Caki2 (cell line): ENCODE measurements at regions not wholly inside any gene's neighbourhood (a gene's known extent, or its start where the extent isn't known, plus 50 kb on each side); places are given as distances from the start of the nearest gene placed in this dataset.
A peak's percentile ranks its signal among the peaks of the same experiment; 100 is the strongest.

ENCODE experiments used
- DNase-seq: peaks from one replicate; pipeline ENCODE4 v3.0.0-alpha.2; 2015; ENCODE audit warnings: low read depth
- in situ Hi-C: cut with HindIII; loops from 2 replicates; pipeline ENCODE4 v1.10.0; 2016; ENCODE audit warnings: low sequenced_read_pairs, low pct_unique_long_range_greater_than_20kb, mixed read lengths

DNA sequence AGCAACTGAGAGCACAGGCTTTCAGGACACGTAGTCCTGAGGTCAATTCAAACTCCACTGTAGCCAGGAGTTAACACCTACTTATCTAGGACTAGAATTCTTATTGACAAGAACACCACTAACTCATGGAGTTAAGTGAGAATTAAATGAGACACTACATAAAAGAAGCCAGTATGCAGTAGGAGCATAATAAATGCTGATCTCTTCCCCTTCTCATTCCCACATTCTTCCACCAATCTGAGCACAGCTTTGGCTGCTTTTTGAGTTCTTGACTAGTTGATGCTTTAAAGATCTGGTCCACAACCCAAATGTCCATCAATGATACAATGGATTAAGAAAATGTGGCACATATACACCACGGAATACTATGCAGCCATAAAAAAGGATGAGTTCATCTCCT is 55.2 kb downstream of the TTC32 start:
- DNase-seq, result no peak
- in situ Hi-C loops, result no loop called here

DNA sequence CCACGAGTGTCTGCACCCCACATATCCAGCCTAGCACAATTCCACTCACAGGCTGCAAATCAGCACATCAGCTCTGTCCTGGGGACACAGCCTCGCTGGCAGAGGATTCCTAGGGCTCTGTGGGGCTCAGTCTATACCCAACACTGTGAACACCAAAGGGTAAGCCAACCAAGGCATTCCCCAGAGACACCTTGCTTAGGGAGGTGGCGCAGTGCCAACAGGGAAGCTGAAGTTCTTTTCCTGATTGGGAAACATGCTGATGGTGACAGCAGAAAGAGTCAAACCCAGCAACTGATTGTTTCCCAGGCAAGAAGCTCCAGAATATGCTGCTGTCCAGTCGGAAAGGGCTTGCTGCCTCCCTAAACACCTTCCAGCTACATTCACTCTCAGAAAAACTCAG is 55.8 kb downstream of the TTC32 start:
- no peak for DNase-seq
- in situ Hi-C loops, result no loop called here

GRCh38 chr2:19845323-19845920 is 56.4 kb downstream of the TTC32 start:
- DNase-seq, result no peak
- in situ Hi-C loops, result no loop called here

DNA sequence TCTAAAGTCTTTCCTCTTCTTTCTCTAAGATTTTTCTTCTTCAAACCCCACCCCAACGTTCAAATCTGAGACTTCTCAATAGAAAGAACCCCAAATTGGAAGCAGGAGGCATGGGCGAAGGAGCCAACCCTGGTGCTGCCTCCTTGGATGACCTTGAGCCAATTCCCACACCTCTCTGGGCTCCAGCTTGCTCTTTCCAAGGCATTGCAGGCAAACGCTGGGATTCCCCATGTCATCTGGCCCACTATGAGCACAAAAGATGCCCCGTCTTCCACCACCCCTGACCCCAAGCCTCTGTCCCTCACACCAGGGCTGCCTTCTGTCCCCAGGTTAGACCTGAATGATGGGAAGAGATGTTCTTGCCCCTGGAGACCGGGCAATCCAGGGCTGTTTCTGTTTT is 57.0 kb downstream of the TTC32 start:
- no peak for DNase-seq
- in situ Hi-C loops, result no loop called here

DNA sequence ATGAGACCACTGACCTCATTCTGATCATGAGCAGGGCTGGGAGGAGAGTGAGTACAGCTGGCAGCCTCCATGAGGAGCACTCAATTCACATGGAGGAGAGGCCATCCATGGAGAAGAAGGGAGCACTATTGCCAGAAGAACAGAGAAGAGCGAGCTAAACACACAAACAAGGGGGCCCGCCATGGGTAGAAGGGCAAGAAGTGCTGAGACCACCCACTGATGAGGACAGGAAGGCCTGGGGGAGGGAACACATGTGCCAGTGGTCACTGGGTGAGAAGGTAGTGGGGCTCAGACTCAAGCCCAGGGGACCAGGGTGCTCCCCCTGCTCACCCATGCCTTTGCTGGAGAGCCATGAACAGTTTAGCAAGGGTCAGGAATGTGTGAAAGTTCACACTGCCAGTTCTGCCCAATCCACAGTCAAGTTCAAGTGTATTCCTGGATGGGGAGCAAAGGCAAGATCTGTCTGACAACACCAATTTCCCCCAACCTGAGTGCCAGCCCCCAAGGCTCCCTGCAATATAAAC is 57.7 kb downstream of the TTC32 start:
- in situ Hi-C loops, result no loop called here
- DNase-seq, result no peak

- in situ Hi-C loops, result no loop called here
These were observed 59.7 kb downstream of the TTC32 start for GRCh38 chr2:19841918-19842693.

GRCh38 chr2:19839438-19839837 is 62.3 kb downstream of the TTC32 start:
- in situ Hi-C loops, result no loop called here
- DNase-seq, result no peak

More at GRCh38 chr2:19841918-19842693, 59.7 kb downstream of the TTC32 start:
- DNase-seq, result no peak

- no peak for DNase-seq
- in situ Hi-C loops, result no loop called here
These were observed 63.2 kb downstream of the TTC32 start for GRCh38 chr2:19838616-19839015.

GRCh38 chr2:19837235-19837766 is 64.5 kb downstream of the TTC32 start:
- no peak for DNase-seq
- in situ Hi-C loops, result no loop called here

- no peak for DNase-seq
- in situ Hi-C loops, result no loop called here
These were observed 66.0 kb downstream of the TTC32 start for GRCh38 chr2:19835781-19836281.

DNA sequence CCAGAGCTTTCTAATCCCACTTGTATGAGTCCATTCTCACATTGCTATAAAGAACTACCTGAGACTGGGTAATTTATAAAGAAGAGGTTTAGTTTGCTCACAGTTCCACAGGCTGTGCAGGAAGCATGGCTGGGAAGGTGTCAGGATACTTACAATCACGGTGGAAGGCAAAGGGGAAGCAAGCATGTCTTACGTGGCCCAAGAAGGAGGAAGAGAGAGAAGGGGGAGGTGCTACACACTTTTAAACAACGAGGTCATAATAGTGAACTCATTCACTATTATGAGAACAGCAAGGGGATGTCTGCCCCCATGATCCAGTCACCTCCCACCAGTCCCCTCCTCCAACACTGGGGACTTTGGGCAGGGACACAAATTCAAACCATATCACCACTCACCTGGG is 67.8 kb downstream of the TTC32 start:
- DNase-seq, result no peak
- in situ Hi-C loops, result no loop called here

GRCh38 chr2:19829672-19830071 is 72.1 kb downstream of the TTC32 start:
- no peak for DNase-seq
- in situ Hi-C loops, result no loop called here

GRCh38 chr2:19826874-19827273 is 74.9 kb downstream of the TTC32 start:
- in situ Hi-C loops, result no loop called here
- DNase-seq, result no peak

DNA sequence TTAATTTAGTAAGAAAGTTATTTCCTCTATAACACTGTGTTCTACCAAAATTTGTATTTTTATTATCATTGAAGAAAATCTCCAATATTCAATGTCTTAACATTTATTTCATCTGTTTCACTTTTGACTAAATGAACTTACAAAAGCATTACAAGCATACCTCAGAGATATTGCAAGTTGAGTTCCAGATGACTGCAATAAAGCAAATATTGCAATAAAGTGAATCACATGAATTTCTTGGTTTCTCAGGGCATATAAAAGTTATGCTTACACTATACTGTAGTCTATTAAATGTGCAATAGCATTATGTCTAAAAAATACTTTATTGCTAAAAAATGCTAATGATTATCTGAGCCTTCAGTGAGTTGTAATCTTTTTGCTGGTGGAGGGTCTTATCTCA is 78.3 kb downstream of the TTC32 start:
- no peak for DNase-seq
- in situ Hi-C loops, result no loop called here

DNA sequence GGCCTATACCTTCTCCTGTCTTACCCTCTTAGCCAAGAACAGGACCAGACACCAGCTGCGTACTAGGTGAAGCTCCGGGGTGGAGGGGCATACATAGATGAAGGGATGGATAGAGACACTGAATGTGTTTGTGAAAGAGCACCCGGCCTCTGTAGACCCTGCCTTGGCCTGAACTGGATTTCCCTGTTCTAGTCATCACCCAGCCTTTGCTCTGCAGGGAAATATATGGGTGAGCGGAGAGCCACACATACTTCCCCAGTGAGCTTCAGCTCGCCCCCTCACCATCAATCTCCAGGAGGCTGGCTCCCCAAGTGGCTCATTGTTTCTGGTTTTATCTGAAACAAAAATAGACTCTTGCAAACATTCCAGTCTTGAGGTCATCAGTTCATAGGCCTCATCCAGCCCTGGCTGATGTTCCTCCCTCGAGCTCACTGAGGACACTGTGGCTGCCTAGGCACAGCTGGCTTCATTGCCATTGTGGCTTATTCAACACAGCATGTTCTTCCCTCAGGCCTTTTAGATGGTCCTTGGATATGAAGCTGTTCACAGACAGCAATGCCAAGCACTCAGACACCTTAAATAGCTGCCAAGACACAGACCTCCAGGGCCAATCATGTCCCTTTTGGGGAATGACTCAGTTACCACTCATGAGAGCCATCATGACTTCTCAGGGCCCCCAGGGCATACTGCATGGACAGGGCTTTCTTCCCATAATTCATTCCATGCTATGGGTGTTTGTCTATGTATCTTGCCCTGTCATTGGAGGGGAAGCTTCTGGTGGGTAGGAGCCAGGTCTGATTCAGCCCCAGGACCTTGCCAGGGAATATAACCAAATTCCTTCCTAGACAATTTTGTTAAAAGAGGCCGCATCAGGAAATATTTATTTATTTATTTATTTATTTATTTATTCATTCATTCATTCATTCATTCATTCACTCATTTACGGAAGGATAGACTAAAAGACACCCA is 82.4 kb downstream of the TTC32 start:
- in situ Hi-C loops, result no loop called here

GRCh38 chr2:19818543-19818942 is 83.2 kb downstream of the TTC32 start:
- in situ Hi-C loops, result no loop called here
- no peak for DNase-seq

More for the DNA sequence above, 82.4 kb downstream of the TTC32 start:
- DNase-seq, result peak; percentile 54

DNA sequence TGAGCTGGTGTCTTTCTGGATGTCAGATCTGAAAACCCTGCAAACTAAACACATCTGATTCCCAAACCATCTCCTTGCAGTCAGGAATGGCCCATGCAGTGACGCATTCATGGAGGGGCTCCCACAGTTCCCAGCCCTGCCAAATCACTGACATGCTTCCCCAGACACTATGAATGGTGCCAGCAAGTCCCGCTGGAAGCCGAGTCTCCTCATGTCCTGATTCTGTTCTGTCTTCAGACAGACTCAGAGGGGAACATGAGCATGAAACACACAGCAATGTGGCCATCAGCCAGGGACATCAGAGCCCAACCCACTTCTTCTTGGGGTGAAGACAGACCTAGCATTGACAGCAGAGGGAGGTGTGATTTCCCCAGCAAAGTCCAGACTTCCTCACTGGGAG is 83.7 kb downstream of the TTC32 start:
- in situ Hi-C loops, result no loop called here

DNA sequence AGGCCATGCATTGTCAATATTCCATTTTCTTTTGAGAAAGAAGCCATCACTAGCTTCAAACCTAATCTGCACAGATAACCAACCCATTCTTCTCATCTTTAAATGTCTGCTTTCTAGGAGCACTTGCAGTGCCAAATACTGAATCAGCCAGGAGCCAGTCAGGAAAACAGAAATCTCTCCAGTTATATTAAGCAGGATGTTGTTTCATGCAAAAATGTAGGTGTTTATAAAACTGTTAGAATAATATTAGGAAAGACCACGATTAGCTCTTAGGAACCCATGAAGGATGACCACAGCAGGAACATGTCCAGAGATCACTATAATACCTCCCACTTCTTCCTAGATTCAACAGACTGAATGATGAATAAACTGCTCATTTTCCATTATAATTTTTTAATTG is 86.0 kb downstream of the TTC32 start:
- in situ Hi-C loops, result no loop called here

More for the DNA sequence above, 83.7 kb downstream of the TTC32 start:
- DNase-seq, result no peak

More for the DNA sequence above, 86.0 kb downstream of the TTC32 start:
- no peak for DNase-seq
